Hepatocyte (in vitro differentiated cells): ENCODE measurements at regions not wholly inside any gene's neighbourhood (a gene's known extent, or its start where the extent isn't known, plus 50 kb on each side); places are given as distances from the start of the nearest gene placed in this dataset.

Experiments used
- DNase-seq: peaks from one replicate; pipeline ENCODE4 v3.0.0-alpha.2; 2016; ENCODE audit warnings: low spot score
- H2AFZ ChIP-seq: fragments of 200-600 bp; sonication (generic); 2 replicates; pipeline ENCODE4 v1.6.0; 2016; ENCODE audit warnings: antibody characterized with exemption, mild to moderate bottlenecking
- H3K27ac ChIP-seq: fragments of 200-600 bp; sonication (generic); 2 replicates; pipeline ENCODE4 v1.5.1; 2016; ENCODE audit warnings: mild to moderate bottlenecking
- H3K27me3 ChIP-seq: fragments of 200-600 bp; sonication (generic); 2 replicates; pipeline ENCODE4 v1.6.1; 2016
- H3K36me3 ChIP-seq: fragments of 200-600 bp; sonication (generic); replicated peaks from 2 replicates; pipeline ENCODE4 v1.5.1; 2016; ENCODE audit warnings: low read depth; ENCODE audit not compliant: insufficient read depth
- H3K4me1 ChIP-seq: fragments of 200-600 bp; sonication (generic); 2 replicates; pipeline ENCODE4 v1.5.1; 2016; ENCODE audit warnings: mild to moderate bottlenecking, moderate library complexity; ENCODE audit not compliant: insufficient read depth
- H3K4me2 ChIP-seq: fragments of 200-600 bp; sonication (generic); 2 replicates; pipeline ENCODE4 v1.6.0; 2016
- H3K4me3 ChIP-seq: fragments of 200-600 bp; sonication (generic); 2 replicates; pipeline ENCODE4 v1.5.1; 2016; ENCODE audit warnings: mild to moderate bottlenecking
- H3K79me2 ChIP-seq: fragments of 200-600 bp; sonication (generic); 2 replicates; pipeline ENCODE4 v1.6.0; 2017; ENCODE audit warnings: mild to moderate bottlenecking
- H3K9me2 ChIP-seq: fragments of 200-600 bp; sonication (generic); replicated peaks from 2 replicates; pipeline ENCODE4 v1.6.0; 2017; ENCODE audit warnings: mild to moderate bottlenecking; ENCODE audit not compliant: insufficient read depth
- H3K9me3 ChIP-seq: fragments of 200-600 bp; sonication (generic); 2 replicates; pipeline ENCODE4 v1.5.1; 2016; ENCODE audit warnings: low read depth, mild to moderate bottlenecking
- H4K20me1 ChIP-seq: fragments of 200-600 bp; sonication (generic); 2 replicates; pipeline ENCODE4 v1.6.0; 2016; ENCODE audit warnings: mild to moderate bottlenecking; ENCODE audit not compliant: insufficient read depth, poor library complexity, severe bottlenecking
- EZH2 ChIP-seq: fragments of 200-600 bp; sonication (generic); IDR thresholded peaks from 2 replicates; pipeline ENCODE4 v1.6.1; 2016; ENCODE audit warnings: antibody characterized with exemption, mild to moderate bottlenecking, borderline replicate concordance
- EZH2phosphoT487 ChIP-seq: fragments of 200-600 bp; sonication (generic); IDR thresholded peaks from one replicate; pipeline ENCODE4 v1.6.1; 2018; ENCODE audit warnings: antibody characterized with exemption, mild to moderate bottlenecking, low read depth, moderate library complexity; ENCODE audit not compliant: unreplicated experiment, severe bottlenecking
- WGBS: methylation state at CpG from one replicate; pipeline ENCODE4 v1.1.6; 2016; ENCODE audit warnings: low lambda C conversion rate; ENCODE audit errors: missing lambda C conversion rate; 5-methylcytosine and 5-hydroxymethylcytosine counted together
- TF ChIP-seq, protein P1 (sequence below): fragments of 200-600 bp; sonication (generic); IDR thresholded peaks from 2 replicates; pipeline ENCODE4 v1.5.1; 2016; ENCODE audit warnings: antibody characterized with exemption, mild to moderate bottlenecking; ENCODE audit not compliant: poor library complexity

DNA sequence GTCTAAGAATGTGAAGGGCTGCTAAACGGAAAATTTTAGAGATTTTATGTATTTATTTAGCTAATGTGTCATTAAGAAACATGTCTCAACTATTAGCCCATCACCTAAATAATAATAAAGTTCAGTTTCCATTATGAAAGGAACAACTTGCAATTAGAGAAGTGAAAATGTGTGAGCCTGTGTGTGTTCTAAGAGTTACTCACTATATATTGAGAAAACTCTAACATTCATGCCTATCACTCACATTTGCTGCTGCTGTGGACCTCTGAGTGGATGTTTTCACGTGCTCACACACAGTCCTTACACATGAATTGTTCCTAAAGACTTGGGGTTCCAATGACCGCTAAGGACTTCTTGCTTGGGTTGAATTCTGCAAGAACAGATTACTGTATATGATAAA, 364.0 kb downstream of the TMA16 start:
- DNase-seq: no peak
- TF ChIP-seq, protein P1, sequence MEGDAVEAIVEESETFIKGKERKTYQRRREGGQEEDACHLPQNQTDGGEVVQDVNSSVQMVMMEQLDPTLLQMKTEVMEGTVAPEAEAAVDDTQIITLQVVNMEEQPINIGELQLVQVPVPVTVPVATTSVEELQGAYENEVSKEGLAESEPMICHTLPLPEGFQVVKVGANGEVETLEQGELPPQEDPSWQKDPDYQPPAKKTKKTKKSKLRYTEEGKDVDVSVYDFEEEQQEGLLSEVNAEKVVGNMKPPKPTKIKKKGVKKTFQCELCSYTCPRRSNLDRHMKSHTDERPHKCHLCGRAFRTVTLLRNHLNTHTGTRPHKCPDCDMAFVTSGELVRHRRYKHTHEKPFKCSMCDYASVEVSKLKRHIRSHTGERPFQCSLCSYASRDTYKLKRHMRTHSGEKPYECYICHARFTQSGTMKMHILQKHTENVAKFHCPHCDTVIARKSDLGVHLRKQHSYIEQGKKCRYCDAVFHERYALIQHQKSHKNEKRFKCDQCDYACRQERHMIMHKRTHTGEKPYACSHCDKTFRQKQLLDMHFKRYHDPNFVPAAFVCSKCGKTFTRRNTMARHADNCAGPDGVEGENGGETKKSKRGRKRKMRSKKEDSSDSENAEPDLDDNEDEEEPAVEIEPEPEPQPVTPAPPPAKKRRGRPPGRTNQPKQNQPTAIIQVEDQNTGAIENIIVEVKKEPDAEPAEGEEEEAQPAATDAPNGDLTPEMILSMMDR: no peak
- TF ChIP-seq EZH2: no peak
- 82% methylated on average over 3 of the region's 3 CpGs for WGBS

GRCh38 chr4:163863082-163863481, 368.6 kb downstream of the TMA16 start:
- no peak for TF ChIP-seq EZH2
- TF ChIP-seq EZH2phosphoT487: no peak
- TF ChIP-seq, protein P1: no peak
- Histone ChIP-seq H3K4me3 (no peak overlapping the region), H3K27ac (no peak overlapping the region), H3K27me3 (no peaks in the 10 kb centered on the region), H4K20me1 (no peaks in the 10 kb centered on the region), H3K4me2 (no peak overlapping the region), H3K36me3 (no peaks in the 10 kb centered on the region), H2AFZ (no peak overlapping the region), H3K9me2 (no peaks in the 10 kb centered on the region), H3K4me1 (no peaks in the 10 kb centered on the region), H3K79me2 (no peaks in the 10 kb centered on the region), H3K9me3 (no peaks in the 10 kb centered on the region)
- 63% methylated on average over 2 of the region's 2 CpGs for WGBS
- DNase-seq: no peak

More for the DNA sequence above, 364.0 kb downstream of the TMA16 start:
- Histone ChIP-seq H3K4me2 (no peak overlapping the region), H3K36me3 (no peaks in the 10 kb centered on the region), H4K20me1 (no peaks in the 10 kb centered on the region), H3K27me3 (no peaks in the 10 kb centered on the region), H3K4me3 (no peak overlapping the region), H3K27ac (no peak overlapping the region), H3K9me3 (no peaks in the 10 kb centered on the region), H2AFZ (no peak overlapping the region), H3K4me1 (no peaks in the 10 kb centered on the region), H3K79me2 (no peaks in the 10 kb centered on the region), H3K9me2 (no peaks in the 10 kb centered on the region)

DNA sequence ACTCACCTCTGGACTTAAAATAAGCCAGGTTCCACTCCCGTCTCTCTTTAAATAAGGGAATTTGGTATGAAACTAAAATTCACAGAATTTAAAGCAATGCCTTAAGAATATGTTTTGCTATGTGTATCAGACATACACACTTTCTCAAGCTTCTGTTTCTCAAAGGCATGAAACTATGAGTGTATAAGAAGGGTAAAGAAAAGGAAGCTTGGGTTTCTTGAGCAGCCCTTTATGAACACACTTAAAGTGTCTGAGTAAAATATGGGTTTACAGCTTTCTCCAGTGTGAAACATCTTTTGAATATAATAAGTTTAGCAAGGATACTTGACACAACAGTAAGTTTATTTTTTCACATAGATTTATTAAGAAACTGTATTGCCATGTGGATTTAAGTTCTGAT, 370.5 kb downstream of the TMA16 start:
- Histone ChIP-seq H3K4me3 (no peak overlapping the region), H3K79me2 (no peaks in the 10 kb centered on the region), H3K27ac (no peak overlapping the region), H2AFZ (no peak overlapping the region), H3K9me3 (no peaks in the 10 kb centered on the region), H3K9me2 (no peaks in the 10 kb centered on the region), H4K20me1 (no peaks in the 10 kb centered on the region), H3K36me3 (no peaks in the 10 kb centered on the region), H3K4me2 (no peak overlapping the region), H3K27me3 (no peaks in the 10 kb centered on the region), H3K4me1 (no peaks in the 10 kb centered on the region)
- TF ChIP-seq EZH2 (no peak), EZH2phosphoT487 (no peak)
- TF ChIP-seq, protein P1: no peak
- 77% methylated on average over 1 of the region's 1 CpG for WGBS
- DNase-seq: no peak

GRCh38 chr4:163866728-163867315, 372.3 kb downstream of the TMA16 start:
- H3K27ac ChIP-seq: no peak overlapping the region
- H2AFZ ChIP-seq: no peak overlapping the region
- WGBS: 54% methylated on average over 3 of the region's 3 CpGs
- no peaks in the 10 kb centered on the region for H4K20me1 ChIP-seq
- no peaks in the 10 kb centered on the region for H3K27me3 ChIP-seq
- H3K4me1 ChIP-seq: no peaks in the 10 kb centered on the region
- no peak for TF ChIP-seq EZH2
- no peak for TF ChIP-seq EZH2phosphoT487
- TF ChIP-seq, protein P1: no peak
- no peaks in the 10 kb centered on the region for H3K36me3 ChIP-seq
- no peaks in the 10 kb centered on the region for H3K79me2 ChIP-seq
- DNase-seq: no peak
- H3K9me2 ChIP-seq: no peaks in the 10 kb centered on the region
- H3K9me3 ChIP-seq: no peaks in the 10 kb centered on the region
- H3K4me2 ChIP-seq: no peak overlapping the region
- no peak overlapping the region for H3K4me3 ChIP-seq
